Transverse colon (tissue), 4 donors: ENCODE measurements at regions not wholly inside any gene's neighbourhood (a gene's known extent, or its start where the extent isn't known, plus 50 kb on each side); places are given as distances from the start of the nearest gene placed in this dataset.

ENCODE experiments used
- DNase-seq: peaks from one replicate; pipeline ENCODE4 v3.0.0-alpha.2; 2019
- H3K27ac ChIP-seq, 4 donors: fragments of 200-600 bp; sonication (generic); 2 replicates each; pipeline ENCODE4 v1.5.1; 2016 to 2018; ENCODE audit warnings: inconsistent platforms in 4 of 4
- H3K27me3 ChIP-seq: fragments of 200-600 bp; sonication (generic); 2 replicates; pipeline ENCODE4 v1.5.1; 2017; ENCODE audit warnings: inconsistent platforms
- H3K36me3 ChIP-seq, 4 donors: fragments of 200-600 bp; sonication (generic); 2 replicates each; pipeline ENCODE4 v1.5.1; 2017 to 2019; ENCODE audit warnings: inconsistent platforms in 4 of 4
- H3K4me1 ChIP-seq, 4 donors: fragments of 200-600 bp; sonication (generic); 2 replicates each; pipeline ENCODE4 v1.5.1; 2017 to 2020; ENCODE audit warnings: inconsistent platforms in 4 of 4
- H3K4me3 ChIP-seq, 4 donors: fragments of 200-600 bp; sonication (generic); 1 replicate in 1 of 4; 2 replicates in 3 of 4; pipeline versions ENCODE4 v1.5.1 to v1.6.1; 2017 to 2019; ENCODE audit warnings: inconsistent platforms in 4 of 4
- H3K9me3 ChIP-seq, 2 donors: fragments of 200-600 bp; sonication (generic); 2 replicates each; pipeline ENCODE4 v1.5.1; 2017 to 2019; ENCODE audit warnings: inconsistent platforms in 2 of 2
- EP300 ChIP-seq: sonication (generic); formaldehyde crosslinking; IDR thresholded peaks from one replicate; pipeline ENCODE4 v1.6.1; 2017; ENCODE audit warnings: antibody characterized with exemption, low read depth
- POLR2A ChIP-seq: fragments of 450-650 bp; IDR thresholded peaks from one replicate; pipeline ENCODE4 v1.6.1; 2016; ENCODE audit warnings: antibody characterized with exemption, mild to moderate bottlenecking, moderate library complexity
- POLR2AphosphoS5 ChIP-seq, 3 donors: sonication (generic); formaldehyde crosslinking; IDR thresholded peaks; one replicate each; pipeline ENCODE4 v1.6.1; 2016; ENCODE audit warnings: antibody characterized with exemption in 3 of 3
- WGBS, 2 donors: methylation state at CpG; one replicate each; pipeline ENCODE4 v1.1.5; 2018; ENCODE audit warnings: low coverage in 1 of 2; 5-methylcytosine and 5-hydroxymethylcytosine counted together
- in situ Hi-C, 4 donors: fragments of 200-750 bp; cut with MboI; loops; one replicate each; pipeline versions ENCODE4 v1.15.0 to v1.15.1; 2017; ENCODE audit warnings: low sequenced_read_pairs in 3 of 4, low pct_ligation_motif_present in 1 of 4, low pct_unique_long_range_greater_than_20kb in 1 of 4
- intact Hi-C: fragments of 100-400 bp; cut with DNase I; formaldehyde crosslinking; loops from one replicate; pipeline ENCODE4 v1.15.1; 2023; ENCODE audit warnings: low total_unique reads
- TF ChIP-seq, protein P1 (sequence below), 5 experiments: fragments of 200-600 bp in 3 of 5; fragments of 450-650 bp in 2 of 5; sonication (generic) in 3 of 5; IDR thresholded peaks; 1 replicate in 2 of 5; 2 replicates in 3 of 5; pipeline ENCODE4 v1.5.1; 2016 to 2017; ENCODE audit warnings: antibody characterized with exemption in 5 of 5, inconsistent platforms in 3 of 5, mild to moderate bottlenecking in 2 of 5, moderate library complexity in 1 of 5

- Histone ChIP-seq H3K27me3 (no peaks in the 10 kb centered on the region), H3K36me3 (no peaks in the 10 kb centered on the region), H3K4me3 (no peak overlapping the region), H3K9me3 (no peaks in the 10 kb centered on the region), H3K4me1 (no peaks in the 10 kb centered on the region), H3K27ac (no peak overlapping the region)
- TF ChIP-seq POLR2A (no peak), POLR2AphosphoS5 (IDR thresholded peaks at IDR 0.05) (no peak), EP300 (no peak)
- TF ChIP-seq, protein P1, sequence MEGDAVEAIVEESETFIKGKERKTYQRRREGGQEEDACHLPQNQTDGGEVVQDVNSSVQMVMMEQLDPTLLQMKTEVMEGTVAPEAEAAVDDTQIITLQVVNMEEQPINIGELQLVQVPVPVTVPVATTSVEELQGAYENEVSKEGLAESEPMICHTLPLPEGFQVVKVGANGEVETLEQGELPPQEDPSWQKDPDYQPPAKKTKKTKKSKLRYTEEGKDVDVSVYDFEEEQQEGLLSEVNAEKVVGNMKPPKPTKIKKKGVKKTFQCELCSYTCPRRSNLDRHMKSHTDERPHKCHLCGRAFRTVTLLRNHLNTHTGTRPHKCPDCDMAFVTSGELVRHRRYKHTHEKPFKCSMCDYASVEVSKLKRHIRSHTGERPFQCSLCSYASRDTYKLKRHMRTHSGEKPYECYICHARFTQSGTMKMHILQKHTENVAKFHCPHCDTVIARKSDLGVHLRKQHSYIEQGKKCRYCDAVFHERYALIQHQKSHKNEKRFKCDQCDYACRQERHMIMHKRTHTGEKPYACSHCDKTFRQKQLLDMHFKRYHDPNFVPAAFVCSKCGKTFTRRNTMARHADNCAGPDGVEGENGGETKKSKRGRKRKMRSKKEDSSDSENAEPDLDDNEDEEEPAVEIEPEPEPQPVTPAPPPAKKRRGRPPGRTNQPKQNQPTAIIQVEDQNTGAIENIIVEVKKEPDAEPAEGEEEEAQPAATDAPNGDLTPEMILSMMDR (IDR thresholded peaks at IDR 0.05): no peak
- intact Hi-C loops (no loop called here), in situ Hi-C loops (no loop called here)
- no peak for DNase-seq
- 50 to 65% methylated on average over 1 of the region's 1 CpG for WGBS, 2 donors
Observed at GRCh38 chr9:118321788-118322187, 617.6 kb downstream of the TLR4 start.

DNA sequence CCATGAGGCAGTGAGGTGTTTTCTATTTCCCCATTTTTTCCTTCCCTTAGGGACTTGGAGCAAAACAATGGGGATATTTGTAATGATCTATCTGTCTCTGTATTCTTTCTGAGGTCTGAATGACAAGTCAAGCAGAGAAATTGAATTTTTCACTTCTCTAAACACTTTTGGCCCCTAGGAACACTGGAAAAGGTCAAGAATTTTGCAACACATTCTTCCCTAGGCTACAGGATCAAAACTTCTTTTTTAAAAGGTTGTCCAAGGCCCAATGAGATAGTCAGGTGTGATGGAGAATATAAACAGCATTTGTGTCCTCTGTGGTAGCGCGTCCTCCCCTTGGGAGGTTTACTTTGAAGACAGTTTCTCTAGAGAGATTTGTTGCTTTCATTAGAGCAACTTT lies 620.5 kb downstream of the TLR4 start:
- DNase-seq: no peak
- Histone ChIP-seq H3K36me3 (no peaks in the 10 kb centered on the region), H3K27ac (no peak overlapping the region), H3K27me3 (no peaks in the 10 kb centered on the region), H3K4me1 (no peaks in the 10 kb centered on the region), H3K4me3 (no peak overlapping the region), H3K9me3 (no peaks in the 10 kb centered on the region)
- no peak for TF ChIP-seq EP300
- TF ChIP-seq POLR2A: no peak
- TF ChIP-seq POLR2AphosphoS5 (IDR thresholded peaks at IDR 0.05): no peak
- TF ChIP-seq, protein P1 (IDR thresholded peaks at IDR 0.05): no peak
- intact Hi-C loops: no loop called here
- in situ Hi-C loops: loop anchor here in 1 of 4 donors (25.0 kb wide), 1 partner anchor 113 kb away; no protein-coding TSS in a partner anchor
- WGBS, 2 donors: 85 to 87% methylated on average over 2 of the region's 2 CpGs

- in situ Hi-C loops: loop anchor here in 1 of 4 donors (25.0 kb wide), 1 partner anchor 112 kb away; no protein-coding TSS in a partner anchor
- WGBS, 2 donors: 80 to 94% methylated on average over 2 of the region's 2 CpGs
Observed at GRCh38 chr9:118325757-118326156, 621.6 kb downstream of the TLR4 start.

GRCh38 chr9:118326326-118326725 lies 622.1 kb downstream of the TLR4 start:
- no peaks in the 10 kb centered on the region for H3K4me1 ChIP-seq

More at GRCh38 chr9:118325757-118326156, 621.6 kb downstream of the TLR4 start:
- TF ChIP-seq EP300 (no peak), POLR2AphosphoS5 (IDR thresholded peaks at IDR 0.05) (no peak), POLR2A (no peak)
- TF ChIP-seq, protein P1 (IDR thresholded peaks at IDR 0.05): no peak
- no peak overlapping the region for H3K27ac ChIP-seq
- no peak overlapping the region for H3K4me3 ChIP-seq
- no peak for DNase-seq
- H3K4me1 ChIP-seq: no peaks in the 10 kb centered on the region
- H3K36me3 ChIP-seq: no peaks in the 10 kb centered on the region
- no peaks in the 10 kb centered on the region for H3K27me3 ChIP-seq
- no peaks in the 10 kb centered on the region for H3K9me3 ChIP-seq
- intact Hi-C loops: no loop called here

More at GRCh38 chr9:118326326-118326725, 622.1 kb downstream of the TLR4 start:
- no peak for TF ChIP-seq POLR2A
- TF ChIP-seq EP300: no peak
- no peak for TF ChIP-seq POLR2AphosphoS5 (IDR thresholded peaks at IDR 0.05)
- TF ChIP-seq, protein P1 (IDR thresholded peaks at IDR 0.05): no peak
- H3K36me3 ChIP-seq: no peaks in the 10 kb centered on the region
- no peak overlapping the region for H3K27ac ChIP-seq
- in situ Hi-C loops: loop anchor here in 1 of 4 donors (25.0 kb wide), 1 partner anchor 111 kb away; no protein-coding TSS in a partner anchor
- 78 to 90% methylated on average over 5 of the region's 5 CpGs for WGBS, 2 donors
- H3K27me3 ChIP-seq: no peaks in the 10 kb centered on the region
- intact Hi-C loops: no loop called here
- no peak overlapping the region for H3K4me3 ChIP-seq
- no peak for DNase-seq
- H3K9me3 ChIP-seq: no peaks in the 10 kb centered on the region
